Progenitor cell of endocrine pancreas (in vitro differentiated cells): ENCODE measurements at regions not wholly inside any gene's neighbourhood (a gene's known extent, or its start where the extent isn't known, plus 50 kb on each side); places are given as distances from the start of the nearest gene placed in this dataset.

ENCODE experiments used
- DNase-seq: peaks from one replicate; pipeline ENCODE4 v3.0.0; 2021; ENCODE audit warnings: low spot score; ENCODE audit not compliant: unreplicated experiment
- H3K27ac Mint-ChIP-seq: 2 replicates; pipeline ENCODE4 v1.8.0; 2021; ENCODE audit warnings: mild to moderate bottlenecking, moderate library complexity, mixed read lengths
- H3K27me3 Mint-ChIP-seq: 2 replicates; pipeline ENCODE4 v1.8.0; 2021; ENCODE audit warnings: mixed read lengths
- H3K36me3 Mint-ChIP-seq: 2 replicates; pipeline ENCODE4 v1.8.0; 2022; ENCODE audit warnings: mixed read lengths; ENCODE audit not compliant: insufficient read depth
- H3K4me1 Mint-ChIP-seq: 2 replicates; pipeline ENCODE4 v1.8.0; 2021; ENCODE audit warnings: low read depth, mixed read lengths
- H3K4me3 Mint-ChIP-seq: 2 replicates; pipeline ENCODE4 v1.8.0; 2021; ENCODE audit warnings: low read depth, mild to moderate bottlenecking, moderate library complexity, mixed read lengths
- H3K9me3 Mint-ChIP-seq: 2 replicates; pipeline ENCODE4 v1.8.0; 2021; ENCODE audit warnings: low read depth, mixed read lengths
- TF ChIP-seq, protein P1 (sequence below): fragments of 200-600 bp; sonication (generic); IDR thresholded peaks from one replicate; pipeline ENCODE4 v1.5.0; 2021; ENCODE audit warnings: antibody characterized with exemption, mild to moderate bottlenecking; ENCODE audit not compliant: unreplicated experiment

DNA sequence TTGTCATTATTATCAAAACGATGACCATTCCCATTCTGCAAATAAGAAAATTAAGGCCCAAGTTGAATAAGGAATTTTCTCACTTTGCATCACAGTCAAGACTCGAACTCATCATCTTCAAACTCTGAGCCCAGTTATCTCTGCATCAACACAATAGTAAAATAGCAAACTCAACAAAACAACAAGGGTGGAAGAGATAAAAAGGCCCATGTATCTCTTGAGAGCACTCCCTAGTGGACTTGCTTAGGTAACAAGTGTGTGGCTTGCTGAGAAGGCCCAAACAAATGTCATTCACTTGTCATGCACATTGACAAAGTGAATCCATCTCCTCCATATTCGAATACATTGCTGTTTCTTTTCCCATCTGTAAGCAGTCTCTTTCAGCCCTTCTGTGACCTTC is 412.0 kb upstream of the MAF start:
- Mint-ChIP-seq H3K4me1 (peaks cover 5% of the 10 kb centered on the region), H3K27me3 (no peaks in the 10 kb centered on the region), H3K36me3 (no peaks in the 10 kb centered on the region), H3K9me3 (no peaks in the 10 kb centered on the region), H3K27ac (no peak overlapping the region), H3K4me3 (no peak overlapping the region)
- TF ChIP-seq, protein P1, sequence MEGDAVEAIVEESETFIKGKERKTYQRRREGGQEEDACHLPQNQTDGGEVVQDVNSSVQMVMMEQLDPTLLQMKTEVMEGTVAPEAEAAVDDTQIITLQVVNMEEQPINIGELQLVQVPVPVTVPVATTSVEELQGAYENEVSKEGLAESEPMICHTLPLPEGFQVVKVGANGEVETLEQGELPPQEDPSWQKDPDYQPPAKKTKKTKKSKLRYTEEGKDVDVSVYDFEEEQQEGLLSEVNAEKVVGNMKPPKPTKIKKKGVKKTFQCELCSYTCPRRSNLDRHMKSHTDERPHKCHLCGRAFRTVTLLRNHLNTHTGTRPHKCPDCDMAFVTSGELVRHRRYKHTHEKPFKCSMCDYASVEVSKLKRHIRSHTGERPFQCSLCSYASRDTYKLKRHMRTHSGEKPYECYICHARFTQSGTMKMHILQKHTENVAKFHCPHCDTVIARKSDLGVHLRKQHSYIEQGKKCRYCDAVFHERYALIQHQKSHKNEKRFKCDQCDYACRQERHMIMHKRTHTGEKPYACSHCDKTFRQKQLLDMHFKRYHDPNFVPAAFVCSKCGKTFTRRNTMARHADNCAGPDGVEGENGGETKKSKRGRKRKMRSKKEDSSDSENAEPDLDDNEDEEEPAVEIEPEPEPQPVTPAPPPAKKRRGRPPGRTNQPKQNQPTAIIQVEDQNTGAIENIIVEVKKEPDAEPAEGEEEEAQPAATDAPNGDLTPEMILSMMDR = no peak
- DNase-seq = no peak

GRCh38 chr16:80009971-80010659 is 409.6 kb upstream of the MAF start:
- H3K9me3 Mint-ChIP-seq = no peaks in the 10 kb centered on the region
- DNase-seq = no peak
- H3K27me3 Mint-ChIP-seq = no peaks in the 10 kb centered on the region
- peaks cover 15% of the 10 kb centered on the region for H3K4me1 Mint-ChIP-seq
- H3K4me3 Mint-ChIP-seq = no peak overlapping the region
- H3K27ac Mint-ChIP-seq = no peak overlapping the region
- TF ChIP-seq, protein P1 = no peak
- H3K36me3 Mint-ChIP-seq = no peaks in the 10 kb centered on the region

- TF ChIP-seq, protein P1 = no peak
- no peaks in the 10 kb centered on the region for H3K27me3 Mint-ChIP-seq
- no peak for DNase-seq
- no peak overlapping the region for H3K4me3 Mint-ChIP-seq
- peaks cover 15% of the 10 kb centered on the region for H3K4me1 Mint-ChIP-seq
- H3K36me3 Mint-ChIP-seq = no peaks in the 10 kb centered on the region
- no peak overlapping the region for H3K27ac Mint-ChIP-seq
- peaks cover 9% of the 10 kb centered on the region for H3K9me3 Mint-ChIP-seq
Measured at GRCh38 chr16:80008857-80009256, 408.3 kb upstream of the MAF start.

GRCh38 chr16:80007231-80007630 is 406.7 kb upstream of the MAF start:
- TF ChIP-seq, protein P1 = no peak
- no peak overlapping the region for H3K4me3 Mint-ChIP-seq
- H3K36me3 Mint-ChIP-seq = no peaks in the 10 kb centered on the region
- no peaks in the 10 kb centered on the region for H3K27me3 Mint-ChIP-seq
- peaks cover 11% of the 10 kb centered on the region for H3K9me3 Mint-ChIP-seq
- H3K27ac Mint-ChIP-seq = no peak overlapping the region
- DNase-seq = no peak
- peaks cover 15% of the 10 kb centered on the region for H3K4me1 Mint-ChIP-seq

DNA sequence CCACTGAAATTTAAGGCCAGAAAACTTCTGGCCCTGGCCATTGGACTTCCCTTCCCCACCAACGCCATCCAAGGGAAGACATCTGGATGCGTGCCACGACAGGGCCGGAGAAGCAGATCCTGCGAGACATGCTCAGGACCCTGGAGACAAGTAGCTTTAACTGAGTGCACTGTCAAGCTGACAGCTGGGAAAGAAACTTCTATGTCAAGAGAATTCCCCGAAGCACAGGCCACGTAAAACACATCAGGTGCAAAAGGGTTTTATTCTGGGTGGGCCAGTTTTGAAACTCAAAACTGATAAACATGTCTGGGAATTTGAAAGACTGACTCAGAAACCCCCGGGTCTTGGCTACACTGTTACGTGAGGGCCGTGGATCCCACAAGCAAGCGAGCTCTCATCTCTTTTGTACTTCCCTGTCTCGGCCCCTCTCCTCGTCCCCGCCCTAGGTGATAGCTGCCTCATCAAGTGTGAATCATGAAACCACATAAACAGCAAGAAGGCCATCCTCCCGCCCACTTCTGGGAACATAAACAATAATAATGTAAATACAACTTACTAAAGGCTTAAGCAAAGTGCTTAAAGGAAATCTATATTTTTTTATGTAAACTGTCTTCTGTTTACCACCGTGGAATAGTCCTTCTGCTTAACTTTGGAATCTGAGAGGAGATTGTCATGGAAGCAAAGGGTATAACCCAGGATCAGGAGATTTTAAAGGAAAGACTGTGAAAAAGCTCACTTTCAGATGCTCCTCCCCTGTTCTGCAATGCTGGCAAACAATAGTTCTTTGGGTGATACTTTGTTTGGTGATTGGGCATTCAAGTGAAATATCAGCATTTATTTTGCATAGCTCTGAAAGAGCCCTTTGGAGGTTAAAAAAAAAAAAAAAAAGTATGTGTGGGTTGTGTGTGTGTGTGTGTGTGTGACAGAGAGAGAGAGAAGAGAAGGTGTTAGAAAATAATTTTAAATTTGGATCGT is 406.0 kb upstream of the MAF start:
- Mint-ChIP-seq H3K4me3 (no peak overlapping the region), H3K27ac (no peak overlapping the region), H3K27me3 (no peaks in the 10 kb centered on the region)

More for the DNA sequence above, 406.0 kb upstream of the MAF start:
- TF ChIP-seq, protein P1 = no peak
- H3K4me1 Mint-ChIP-seq = peaks cover 15% of the 10 kb centered on the region
- DNase-seq = no peak
- H3K9me3 Mint-ChIP-seq = peaks cover 11% of the 10 kb centered on the region
- H3K36me3 Mint-ChIP-seq = no peaks in the 10 kb centered on the region
